GM12878 (cell line): ENCODE measurements at regions not wholly inside any gene's neighbourhood (a gene's known extent, or its start where the extent isn't known, plus 50 kb on each side); places are given as distances from the start of the nearest gene placed in this dataset.

Source experiments
- ATAC-seq: fragments of 200-7000 bp; cut with Tn5 transposase; 3 replicates; pipeline ENCODE4 v1.9.1; 2020; ENCODE audit warnings: mild to moderate bottlenecking, moderate library complexity
- BruUV-seq: library from RNA; stranded (reverse); fragments of 400-500 nt; replicated peaks from 2 replicates; lab custom pipeline; 2021; lab: Mats Ljungman, UMichigan
- CTCF ChIA-PET: fragments of 300-600 bp; sonication (Branson Sonifier 250); formaldehyde crosslinking; extraction: SDS; loops from one replicate; lab custom pipeline; 2021; ENCODE audit warnings: inconsistent platforms; lab: Yijun Ruan, JAX
- POLR2A ChIA-PET: fragments of 350-600 bp; formaldehyde crosslinking; extraction: SDS; loops from one replicate; lab custom pipeline; 2021; ENCODE audit warnings: inconsistent platforms; lab: Charles Lee
- RAD21 ChIA-PET: fragments of 300-600 bp; sonication (Branson Sonifier 250); formaldehyde crosslinking; loops from one replicate; lab custom pipeline; 2023; ENCODE audit warnings: antibody characterized with exemption; ENCODE audit not compliant: unreplicated experiment; lab: Charles Lee
- SMC1A ChIA-PET: fragments of 300-600 bp; sonication (Branson Sonifier 250); formaldehyde crosslinking; loops from one replicate; lab custom pipeline; 2023; ENCODE audit not compliant: unreplicated experiment, uncharacterized antibody; lab: Charles Lee
- DNase-seq: peaks from one replicate; pipeline ENCODE4 v3.0.0-alpha.2; 2011; ENCODE audit warnings: low read depth, low spot score
- FAIRE-seq: peaks from 3 replicates; lab custom pipeline; 2011; peaks lifted over from hg19 to GRCh38; lab: Jason Lieb, UNC
- H2AFZ ChIP-seq: 2 replicates; pipeline ENCODE4 v1.6.0; 2011; ENCODE audit warnings: low read depth, low read length, control low read depth; ENCODE audit not compliant: control insufficient read depth
- H3K27ac ChIP-seq: 2 replicates; pipeline ENCODE4 v1.5.1; 2011; ENCODE audit warnings: control low read depth; ENCODE audit not compliant: control insufficient read depth, insufficient read depth
- H3K27me3 ChIP-seq, 2 experiments: replicated peaks in 1 of 2; 2 replicates each; pipeline versions ENCODE4 v1.6.0 to v1.6.1; 2011; ENCODE audit warnings: low read length in 1 of 2; ENCODE audit not compliant: control insufficient read depth in 2 of 2, insufficient read depth in 2 of 2
- H3K36me3 ChIP-seq, 2 experiments: 2 replicates each; pipeline ENCODE4 v1.5.1; 2011; ENCODE audit warnings: low read length in 1 of 2; ENCODE audit not compliant: control insufficient read depth in 2 of 2, insufficient read depth in 2 of 2
- H3K4me1 ChIP-seq: 2 replicates; pipeline ENCODE4 v1.6.1; 2011; ENCODE audit warnings: mild to moderate bottlenecking, low read length, moderate library complexity, mixed read lengths; ENCODE audit not compliant: control insufficient read depth, insufficient read depth
- H3K4me2 ChIP-seq: 2 replicates; pipeline ENCODE4 v1.6.0; 2011; ENCODE audit warnings: control low read depth; ENCODE audit not compliant: control insufficient read depth, insufficient read depth
- H3K4me3 ChIP-seq: fragments of 200-600 bp; sonication (generic); 2 replicates; pipeline ENCODE4 v1.5.1; 2016
- H3K79me2 ChIP-seq: 2 replicates; pipeline ENCODE4 v1.6.0; 2011; ENCODE audit warnings: low read length; ENCODE audit not compliant: control insufficient read depth, insufficient read depth
- H3K9ac ChIP-seq: 2 replicates; pipeline ENCODE4 v1.8.0; 2011; ENCODE audit warnings: low read length, control low read depth, mixed read lengths; ENCODE audit not compliant: control insufficient read depth, insufficient read depth
- H3K9me3 ChIP-seq: replicated peaks from 3 replicates; pipeline ENCODE4 v1.5.1; 2011; ENCODE audit warnings: mild to moderate bottlenecking, low read length; ENCODE audit not compliant: control insufficient read depth, insufficient read depth
- H4K20me1 ChIP-seq: 2 replicates; pipeline ENCODE4 v1.6.0; 2011; ENCODE audit not compliant: control insufficient read depth, insufficient read depth
- E4F1 ChIP-seq: fragments of 450-650 bp; IDR thresholded peaks from 2 replicates; pipeline ENCODE4 v1.6.1; 2018; ENCODE audit warnings: borderline replicate concordance, mild to moderate bottlenecking; ENCODE audit not compliant: partially characterized antibody
- LARP7 ChIP-seq: fragments of 450-650 bp; IDR thresholded peaks from 2 replicates; pipeline ENCODE4 v1.6.1; 2017; ENCODE audit warnings: mild to moderate bottlenecking
- PAX5 ChIP-seq: IDR thresholded peaks from 2 replicates; pipeline ENCODE4 v1.6.1; 2011; ENCODE audit warnings: low read depth, low read length, borderline replicate concordance
- RAD51 ChIP-seq: fragments of 450-650 bp; IDR thresholded peaks from 2 replicates; pipeline ENCODE4 v1.6.1; 2016; ENCODE audit warnings: moderate library complexity, mild to moderate bottlenecking, inconsistent platforms
- WRNIP1 ChIP-seq: IDR thresholded peaks from 2 replicates; pipeline ENCODE4 v1.6.1; 2011; ENCODE audit warnings: low read depth, low read length, improper control_type of control experiment, borderline replicate concordance
- WGBS: methylation state at CpG from one replicate; pipeline ENCODE4 v1.1.6; 2016; ENCODE audit warnings: low lambda C conversion rate; ENCODE audit not compliant: insufficient replicate concordance, insufficient coverage; ENCODE audit errors: missing lambda C conversion rate; 5-methylcytosine and 5-hydroxymethylcytosine counted together
- in situ Hi-C: fragments of 300-500 bp; cut with MboI; formaldehyde crosslinking; loops from 9 replicates; pipeline ENCODE4 v1.14.3; 2018; ENCODE audit warnings: mixed read lengths
- intact Hi-C: fragments of 100-400 bp; cut with micrococcal nuclease; formaldehyde crosslinking; loops from one replicate; pipeline ENCODE4 v1.14.2; 2022; ENCODE audit not compliant: unreplicated experiment

- TF ChIP-seq E4F1: no peak
- no peak for TF ChIP-seq LARP7
- no peak for TF ChIP-seq WRNIP1
- TF ChIP-seq, all 136 proteins: peak for 0
Observed at GRCh38 chrX:110437686-110438085, 79.0 kb downstream of the RTL9 start (continued).

GRCh38 chrX:110440016-110440805 is 81.6 kb downstream of the RTL9 start:
- WGBS: 22% methylated on average over 11 of the region's 11 CpGs
- in situ Hi-C loops: no loop called here
- CTCF ChIA-PET: interaction anchor here (0.8 to 1.8 kb wide), 3 partner anchors 9 to 407 kb away, joined by 3 to 5 read pairs (median 3); no protein-coding TSS in a partner anchor

More at GRCh38 chrX:110440016-110440805, 81.6 kb downstream of the RTL9 start:
- no peaks in the 10 kb centered on the region for H3K79me2 ChIP-seq
- H3K36me3 ChIP-seq: no peaks in the 10 kb centered on the region
- no peaks in the 10 kb centered on the region; a peak in 1 of 4 replicates for H3K27me3 ChIP-seq
- H3K4me3 ChIP-seq: no peak overlapping the region
- RAD21 ChIA-PET: no interaction called here
- no peak overlapping the region for H3K9ac ChIP-seq
- TF ChIP-seq RAD51 (no peak), PAX5 (no peak)
- no peak for ATAC-seq
- no peak for DNase-seq
- SMC1A ChIA-PET: interaction anchor here (1.1 kb wide), 1 partner anchor 25 kb away, joined by 3 read pairs; no protein-coding TSS in a partner anchor
- no peak overlapping the region for H3K27ac ChIP-seq
- 0 out of 2 replicates have a peak, but pooled peaks cover 3% of the 10 kb centered on the region for H4K20me1 ChIP-seq
- no peak overlapping the region for H2AFZ ChIP-seq
- intact Hi-C loops: no loop called here
- BruUV-seq: no TSS peak
- POLR2A ChIA-PET: no interaction called here
- no peaks in the 10 kb centered on the region; the same call in 1 of the 2 replicates for H3K4me1 ChIP-seq
- no peaks in the 10 kb centered on the region for H3K9me3 ChIP-seq
- no peak overlapping the region for H3K4me2 ChIP-seq
- FAIRE-seq: no peak
